ENCODE measurements at regions not wholly inside any gene's neighbourhood (a gene's known extent, or its start where the extent isn't known, plus 50 kb on each side); places are given as distances from the start of the nearest gene placed in this dataset.
A peak's percentile ranks its signal among the peaks of the same experiment; 100 is the strongest.
"Not testable (repeated sequence)": the region's sequence is repeated elsewhere in the genome, so short reads cannot be mapped to it uniquely, and the experiment has no call there.

DNA sequence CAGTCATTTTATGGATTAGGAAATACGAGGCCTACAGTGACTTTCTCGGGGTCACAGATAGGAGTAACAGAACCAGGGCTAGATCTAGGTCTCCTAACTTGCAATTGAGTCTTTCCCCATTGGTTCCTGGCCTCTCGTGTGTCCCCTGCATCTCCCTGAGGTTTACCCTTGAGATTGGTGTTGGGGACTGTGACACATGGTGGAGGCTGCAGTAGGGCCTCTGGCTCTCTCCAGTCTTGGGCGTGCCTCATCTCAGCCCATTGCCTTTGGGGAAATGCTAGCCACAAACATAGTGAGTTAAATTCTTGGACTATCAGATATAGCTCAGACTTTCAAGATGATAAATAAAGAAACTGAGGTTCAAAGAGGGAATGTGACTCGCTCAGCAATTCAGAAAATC lies 212.1 kb downstream of the KCNRG start:
- DNase-seq (ENCODE audit: low read depth) = peak; percentile 52

DNA sequence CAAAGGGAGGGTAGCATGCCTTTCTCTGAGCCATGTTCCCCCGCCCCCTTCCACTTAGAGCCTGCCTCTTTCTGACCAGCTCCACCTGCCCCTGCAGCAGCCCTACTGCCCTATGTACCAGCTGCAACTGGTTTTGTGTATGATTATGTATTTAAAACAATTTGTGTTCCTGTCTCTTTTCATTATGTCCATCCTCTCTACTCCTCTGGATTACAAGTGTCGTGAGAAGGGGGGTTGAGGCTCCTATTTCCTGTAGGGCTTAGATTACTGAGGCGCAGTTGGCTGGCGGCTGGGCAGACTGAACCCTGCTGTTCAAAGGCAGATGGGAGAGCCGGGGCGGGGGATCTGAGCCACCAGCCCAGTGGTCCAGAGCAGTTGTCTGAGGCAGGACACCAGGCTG lies 213.3 kb downstream of the KCNRG start:
- peak; percentile 18 for DNase-seq (ENCODE audit: low read depth)

DNA sequence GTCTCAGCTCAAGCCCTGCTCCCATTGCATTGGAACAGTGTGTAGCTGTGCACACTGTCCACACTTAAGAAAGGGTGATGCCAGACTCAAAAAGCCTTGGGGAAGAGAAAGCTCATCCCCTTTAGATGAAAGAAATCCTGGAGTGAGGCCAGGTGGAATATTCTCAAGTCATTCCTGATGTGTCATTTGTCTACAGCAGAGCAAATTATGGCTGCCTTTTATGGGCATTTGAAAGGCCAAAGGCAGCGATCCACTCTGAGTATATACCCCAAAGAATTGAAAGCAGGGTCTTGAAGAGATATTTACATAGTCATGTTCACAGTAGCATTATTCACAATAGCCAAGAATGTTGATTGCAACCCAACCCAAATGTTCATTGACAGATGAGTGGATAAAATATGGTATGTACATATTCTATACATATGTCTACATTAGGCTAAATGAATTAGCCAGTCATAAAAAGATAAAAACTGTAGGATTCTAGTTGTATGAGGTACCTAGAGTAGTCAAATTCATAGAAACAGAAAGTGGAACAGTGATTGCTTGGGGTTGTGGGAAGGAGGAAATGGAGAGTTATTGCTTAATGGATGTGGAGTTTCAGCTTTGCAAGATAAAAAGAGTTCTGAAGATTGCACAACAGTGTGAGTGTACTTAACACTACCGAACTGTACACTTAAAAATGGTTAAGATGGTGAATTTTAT lies 214.9 kb downstream of the KCNRG start:
- peak; percentile 20 for DNase-seq (ENCODE audit: low read depth)

DNA sequence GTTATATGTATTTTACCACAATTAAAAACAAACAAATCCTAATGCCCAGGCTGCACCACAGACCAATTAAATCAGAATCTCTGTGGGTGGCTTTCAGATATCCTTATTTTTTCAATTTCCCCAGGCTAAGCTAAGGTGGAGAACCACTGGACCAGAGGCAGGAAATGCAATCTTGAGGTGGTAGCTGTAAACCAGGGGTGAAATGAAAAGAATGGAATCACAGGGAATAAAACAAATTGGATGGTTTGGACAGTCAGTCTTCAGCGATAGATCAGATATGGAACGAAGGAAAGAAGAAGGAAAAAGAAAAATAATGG lies 215.4 kb downstream of the KCNRG start:
- no peak for DNase-seq (ENCODE audit: low read depth)

DNA sequence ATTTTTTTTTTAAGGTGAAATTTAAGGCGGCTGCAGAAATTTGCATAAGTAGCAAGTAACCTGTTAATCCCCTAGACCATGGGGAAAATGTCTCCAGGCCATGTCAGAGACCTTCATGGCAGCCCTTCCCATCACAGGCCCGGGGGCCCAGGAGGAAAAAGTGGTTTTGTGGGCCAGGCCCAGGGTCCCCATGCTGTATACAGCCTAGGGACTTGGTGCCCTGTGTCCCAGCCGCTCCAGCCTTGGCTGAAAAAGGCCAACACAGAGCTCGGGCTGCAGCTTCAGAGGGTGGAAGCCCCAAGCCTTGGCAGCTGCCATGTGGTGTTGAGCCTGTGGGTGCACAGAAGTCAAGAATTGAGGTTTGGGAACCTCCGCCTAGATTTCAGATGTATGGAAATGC lies 218.3 kb downstream of the KCNRG start:
- DNase-seq (ENCODE audit: low read depth) = not testable (repeated sequence)

DNA sequence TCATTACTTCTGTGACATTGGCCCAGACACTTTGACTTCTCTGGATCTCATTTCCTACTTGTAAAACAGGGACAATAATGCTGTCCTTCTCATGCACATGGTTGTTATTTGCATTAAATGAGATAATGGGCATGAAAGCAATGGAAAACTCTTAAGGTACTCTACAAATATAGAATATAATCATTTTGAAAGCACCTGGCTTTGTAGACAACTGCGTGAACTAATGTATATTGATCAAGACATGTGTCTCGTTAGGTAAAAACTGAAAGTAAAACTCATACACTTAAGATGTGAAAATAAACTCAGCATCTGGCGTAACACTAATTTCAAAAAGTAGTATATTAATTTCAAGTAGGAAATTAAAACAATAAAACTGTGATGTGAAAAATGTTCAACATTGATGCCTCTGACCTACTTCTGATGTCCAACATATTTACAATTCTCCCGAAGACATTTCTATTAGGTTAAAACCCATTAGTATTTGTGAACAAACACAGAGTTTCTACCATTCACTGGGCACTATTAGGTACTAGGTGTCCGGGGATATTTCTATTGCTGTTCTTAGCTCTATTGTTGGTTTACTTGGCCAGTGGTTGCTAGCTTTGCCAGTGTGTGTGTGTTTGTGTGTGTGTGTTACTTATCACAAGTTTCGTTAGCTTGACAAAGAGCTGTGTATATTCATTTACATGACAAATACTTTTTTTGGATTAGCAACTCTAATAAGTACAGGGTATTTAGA lies 220.5 kb downstream of the KCNRG start:
- no peak for DNase-seq (ENCODE audit: low read depth)

DNA sequence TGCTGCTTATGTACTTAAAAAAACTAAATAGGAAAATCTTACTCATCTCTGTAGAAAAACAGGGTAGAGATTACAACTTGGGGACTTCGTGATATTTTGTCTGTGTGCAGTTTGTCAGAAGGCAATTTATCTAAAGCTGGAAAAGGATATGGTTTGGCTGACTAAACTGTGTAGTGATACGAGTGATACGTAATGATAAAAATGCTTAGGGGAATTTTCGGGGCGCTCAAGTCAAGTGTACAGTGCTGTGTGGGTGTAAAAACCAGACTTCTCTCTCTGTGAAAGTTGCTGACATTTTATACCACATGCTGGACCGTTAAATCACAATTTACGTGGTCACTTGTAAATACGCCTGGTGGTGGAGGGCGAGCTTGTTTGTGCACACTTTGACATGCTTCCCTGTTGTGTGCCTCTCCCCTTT lies 221.7 kb downstream of the KCNRG start:
- no peak for DNase-seq (ENCODE audit: low read depth)

DNA sequence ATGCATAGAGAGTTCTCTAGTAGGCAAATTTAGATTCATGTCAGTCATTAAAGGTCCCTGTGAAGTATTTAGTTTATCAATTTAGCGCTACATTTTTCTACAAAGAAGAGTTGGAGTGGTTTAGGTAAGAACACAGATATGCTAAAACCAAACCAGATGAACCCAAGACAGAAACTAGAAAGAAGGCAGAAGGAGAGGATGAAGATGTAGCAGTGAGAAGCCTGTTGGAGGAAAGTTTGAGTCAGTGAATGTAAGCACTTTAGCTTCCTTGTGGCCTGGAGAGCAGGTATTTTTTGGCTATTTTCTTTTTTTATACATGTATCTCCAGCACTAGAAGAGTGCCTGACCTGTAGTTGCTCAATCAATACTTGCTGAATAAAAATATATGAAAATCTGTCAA lies 223.7 kb downstream of the KCNRG start:
- DNase-seq (ENCODE audit: low read depth) = no peak

DNA sequence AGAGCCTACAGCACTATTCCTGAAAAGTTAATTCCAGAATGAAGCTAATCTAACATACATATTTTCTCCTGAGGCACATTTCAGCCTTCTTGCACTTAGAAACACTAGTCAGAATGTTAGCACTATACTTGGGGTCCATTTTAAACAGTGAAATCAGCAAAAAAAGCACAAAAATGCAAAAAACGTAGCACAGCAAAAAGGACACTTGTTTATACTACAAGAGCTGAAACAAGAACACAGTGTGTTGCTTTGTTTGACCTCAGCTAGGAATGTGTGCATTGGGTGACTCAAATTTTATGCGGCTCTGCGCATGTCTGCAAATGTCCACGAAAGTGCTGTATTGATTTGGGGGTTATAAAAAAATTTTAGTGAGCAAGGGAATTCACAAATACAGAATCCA lies 226.2 kb downstream of the KCNRG start:
- DNase-seq (ENCODE audit: low read depth) = no peak

DNA sequence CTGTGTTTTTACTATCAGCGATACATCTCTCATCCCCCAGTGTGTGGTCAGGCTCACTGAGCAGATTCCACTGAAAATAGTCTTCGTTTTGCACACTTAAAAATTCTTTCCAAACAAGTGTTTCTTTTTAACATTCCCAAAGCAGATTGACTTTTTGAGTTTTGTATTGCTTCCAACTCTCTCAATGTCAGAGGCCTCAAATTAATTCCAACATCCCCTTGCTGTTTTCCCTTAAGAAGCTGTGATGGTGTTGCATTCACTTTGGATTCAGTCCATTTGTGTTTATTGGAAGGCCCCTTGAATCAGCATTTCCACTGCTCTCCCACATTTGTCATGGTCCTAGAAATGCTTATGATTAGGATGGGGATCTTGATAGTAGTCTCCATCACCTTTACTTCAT lies 228.7 kb downstream of the KCNRG start:
- no peak for DNase-seq (ENCODE audit: low read depth)

DNA sequence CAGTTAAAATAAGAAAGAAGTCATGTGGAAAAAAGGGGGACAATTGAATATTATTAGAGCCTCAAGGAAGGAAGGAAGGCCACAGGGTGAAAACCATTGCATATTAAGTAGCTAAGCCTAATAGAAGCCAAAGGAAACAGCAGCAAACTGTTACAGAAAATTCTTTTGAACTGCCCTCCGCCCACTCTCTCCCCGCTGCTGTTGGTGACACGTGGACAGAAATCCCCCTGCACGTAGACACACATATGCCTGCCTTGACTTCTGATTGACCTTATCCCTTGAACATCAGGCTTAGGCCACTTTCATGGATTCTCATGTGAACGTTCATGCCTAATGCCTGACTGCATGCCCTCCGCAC lies 229.1 kb downstream of the KCNRG start:
- no peak for DNase-seq (ENCODE audit: low read depth)

DNA sequence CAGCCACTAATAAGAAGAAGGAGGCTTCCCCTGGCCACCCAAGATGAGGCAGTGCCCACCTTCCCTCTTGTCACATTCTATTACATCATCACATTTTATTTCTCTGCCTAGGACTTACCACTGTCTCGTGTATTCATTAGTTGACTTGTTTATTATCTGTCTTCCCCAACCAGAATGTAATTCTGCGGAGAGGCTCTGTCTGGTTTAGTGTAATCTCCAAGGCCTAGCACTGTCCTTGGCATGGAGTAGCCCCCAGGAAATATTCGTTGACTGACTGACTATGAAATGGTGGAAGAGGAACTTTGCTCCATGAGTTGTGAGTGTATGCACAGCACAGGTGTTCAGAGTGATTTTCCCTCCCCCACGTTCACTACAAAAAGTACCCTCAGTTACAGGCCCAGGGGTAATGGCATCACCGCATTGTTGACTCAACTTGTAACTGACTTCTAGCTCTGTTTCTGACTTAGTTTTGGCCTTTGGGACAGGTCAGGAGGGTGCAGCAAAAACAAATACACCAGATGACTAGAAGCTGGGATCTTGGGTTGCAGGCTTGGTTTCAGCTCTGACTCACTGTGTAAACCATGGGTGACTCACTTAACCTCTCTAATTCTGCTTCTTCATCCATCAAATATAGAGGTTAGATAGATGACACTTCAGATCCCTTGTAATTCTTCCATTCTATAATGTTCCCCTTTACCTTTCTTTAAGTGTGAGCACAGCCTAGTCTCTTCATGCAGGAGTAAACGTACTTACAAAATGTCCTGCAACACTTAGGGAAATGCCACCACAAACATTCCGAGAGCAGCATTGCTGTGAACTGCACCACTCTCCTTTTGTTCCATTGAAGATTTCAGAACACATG lies 229.7 kb downstream of the KCNRG start:
- DNase-seq (ENCODE audit: low read depth) = peak; percentile 88

DNA sequence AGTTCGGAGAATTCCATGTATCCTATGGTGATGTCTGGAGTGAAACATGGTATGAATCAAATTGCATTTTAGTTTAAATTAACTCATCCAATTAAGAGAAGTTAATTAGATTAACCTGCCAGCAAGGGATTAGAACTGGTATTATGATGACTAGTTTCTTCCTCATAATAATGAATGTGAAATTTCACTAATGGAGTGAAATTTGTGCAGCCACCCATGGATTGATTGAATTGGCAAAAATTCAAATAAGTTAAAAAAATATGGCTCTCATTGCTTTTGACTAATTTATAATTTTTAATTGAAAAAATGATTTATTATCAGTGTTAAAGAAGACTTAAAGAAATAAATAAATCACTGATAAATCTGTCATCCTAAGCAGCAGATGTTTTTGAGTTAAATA lies 232.0 kb downstream of the KCNRG start:
- no peak for DNase-seq (ENCODE audit: low read depth)

DNA sequence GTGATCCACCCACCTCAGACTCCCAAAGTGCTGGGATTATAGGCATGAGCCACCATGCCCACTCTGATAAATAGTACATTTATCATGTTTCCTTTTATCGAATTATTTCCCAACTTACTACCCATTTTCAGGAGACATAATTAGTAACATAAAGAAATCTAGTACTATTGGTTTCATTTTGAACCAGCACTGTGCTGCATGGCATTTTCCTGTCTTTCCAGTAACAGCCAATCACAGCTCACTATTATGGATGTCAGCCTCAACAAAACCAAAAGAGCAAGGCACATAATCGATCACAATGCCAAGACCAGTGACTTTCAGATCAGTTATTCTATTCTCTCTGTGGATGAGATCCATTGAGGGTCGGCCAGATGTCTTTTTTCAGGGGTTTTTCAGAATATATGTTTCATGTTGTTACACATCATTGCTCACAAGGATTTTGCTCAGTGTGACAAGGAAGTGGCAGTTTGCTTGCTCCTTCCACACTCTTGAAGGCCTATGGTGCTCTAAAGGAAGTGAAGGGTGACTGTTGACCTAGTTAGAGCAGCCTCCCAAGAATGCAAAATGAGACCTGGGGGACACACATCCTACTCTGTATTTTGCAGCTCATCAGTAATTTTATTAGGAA lies 233.4 kb downstream of the KCNRG start:
- DNase-seq (ENCODE audit: low read depth) = no peak

DNA sequence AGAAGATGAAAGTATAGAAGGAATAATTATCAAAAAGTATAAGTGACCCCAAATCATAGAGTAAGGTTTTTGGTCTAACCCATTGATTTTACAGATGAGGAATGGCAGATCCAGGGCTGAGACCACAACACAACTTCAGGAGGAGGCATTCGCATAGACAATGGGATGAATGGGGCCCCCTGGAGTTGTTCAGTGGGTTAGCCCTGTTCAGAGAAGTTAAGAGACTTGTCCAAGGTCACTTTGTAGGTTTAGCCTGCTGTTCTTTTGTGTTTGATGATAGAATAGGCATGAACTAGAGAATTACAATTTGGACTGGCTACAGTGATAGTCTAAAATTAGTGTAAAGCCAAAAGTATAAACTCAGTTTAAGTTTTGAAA lies 233.9 kb downstream of the KCNRG start:
- no peak for DNase-seq (ENCODE audit: low read depth)

DNA sequence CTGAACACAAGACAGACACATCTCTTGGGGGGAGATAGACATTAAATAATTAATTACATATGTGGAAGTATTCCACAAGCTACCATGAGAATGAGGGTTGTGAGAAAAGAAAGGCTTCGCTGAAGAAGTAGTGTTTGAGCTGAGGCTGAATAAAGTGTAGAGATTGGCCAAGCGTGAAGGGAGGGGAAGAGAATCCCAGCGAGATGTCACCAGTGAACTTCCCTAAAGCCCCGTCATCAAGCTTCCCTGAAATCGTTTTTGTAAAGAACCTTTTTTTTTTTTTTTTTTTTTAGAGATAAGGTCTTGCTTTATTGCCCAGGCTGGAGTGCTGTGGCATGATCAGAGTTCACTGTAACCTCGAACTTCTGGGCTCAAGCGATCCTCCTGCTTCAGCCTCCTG lies 235.2 kb downstream of the KCNRG start:
- no peak for DNase-seq (ENCODE audit: low read depth)

DNA sequence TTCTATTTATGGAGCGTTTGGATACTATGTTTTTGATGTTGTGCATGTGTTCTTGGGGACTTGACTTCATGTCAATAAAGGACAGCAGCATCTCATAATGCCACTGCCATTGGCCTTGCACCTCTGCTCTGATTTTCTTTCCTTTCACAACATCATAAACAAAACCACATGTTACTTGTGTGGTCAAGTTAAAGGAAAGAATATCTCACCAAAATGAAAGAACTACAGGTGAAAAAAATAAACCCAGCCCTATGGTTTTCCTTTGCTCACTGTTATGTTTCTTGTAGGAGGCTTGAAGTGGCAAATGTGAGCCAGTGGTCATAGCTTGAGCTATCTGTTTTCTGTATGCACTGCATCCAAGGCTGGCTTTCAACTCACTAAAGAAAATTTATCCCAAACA lies 240.4 kb downstream of the KCNRG start:
- DNase-seq (ENCODE audit: low read depth) = no peak

DNA sequence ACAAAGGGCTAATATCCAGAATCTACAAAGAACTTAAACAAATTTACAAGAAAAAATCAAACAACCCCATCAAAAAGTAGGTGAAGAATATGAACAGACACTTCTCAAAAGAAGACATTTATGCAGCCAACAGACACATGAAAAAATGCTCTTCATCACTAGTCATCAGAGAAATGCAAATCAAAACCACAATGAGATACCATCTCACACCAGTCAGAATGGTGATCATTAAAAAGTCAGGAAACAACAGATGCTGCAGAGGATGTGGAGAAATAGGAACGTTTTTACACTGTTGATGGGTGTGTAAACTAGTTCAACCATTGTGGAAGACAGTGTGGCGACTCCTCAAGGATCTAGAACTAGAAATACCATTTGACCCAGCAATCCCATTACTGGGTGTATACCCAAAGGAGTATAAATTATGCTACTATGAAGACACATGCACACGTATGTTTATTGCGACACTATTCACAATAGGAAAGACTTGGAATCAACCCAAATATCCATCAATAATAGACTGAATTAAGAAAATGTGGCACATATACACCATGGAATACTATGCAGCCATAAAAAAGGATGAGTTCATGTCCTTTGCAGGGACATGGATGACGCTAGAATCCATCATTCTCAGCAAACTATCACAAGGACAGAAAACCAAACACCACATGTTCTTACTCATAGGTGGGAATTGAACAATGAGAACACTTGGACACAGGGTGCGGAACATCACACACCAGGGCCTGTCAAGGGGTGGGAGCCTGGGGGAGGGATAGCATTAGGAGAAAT lies 241.5 kb downstream of the KCNRG start:
- DNase-seq (ENCODE audit: low read depth) = not testable (repeated sequence)

DNA sequence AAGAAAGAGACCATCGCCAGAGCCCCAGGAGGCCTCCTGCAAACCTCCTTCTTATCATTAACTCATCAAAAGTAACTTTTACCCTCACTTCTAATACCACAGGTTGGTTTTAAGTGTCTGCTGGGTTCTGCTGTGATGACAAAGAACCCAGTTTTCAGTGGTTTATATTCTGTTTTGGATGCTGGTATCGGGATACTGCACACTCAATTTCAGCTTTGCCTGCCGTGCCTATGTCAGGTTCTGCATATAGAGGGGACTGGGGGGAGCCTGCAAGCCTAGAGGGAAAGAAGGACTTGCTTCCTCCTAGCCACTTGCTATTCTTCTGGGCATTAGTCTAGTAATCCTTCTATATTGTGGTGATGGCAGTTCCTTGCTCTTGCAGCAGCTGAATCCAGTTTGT lies 242.4 kb downstream of the KCNRG start:
- no peak for DNase-seq (ENCODE audit: low read depth)

DNA sequence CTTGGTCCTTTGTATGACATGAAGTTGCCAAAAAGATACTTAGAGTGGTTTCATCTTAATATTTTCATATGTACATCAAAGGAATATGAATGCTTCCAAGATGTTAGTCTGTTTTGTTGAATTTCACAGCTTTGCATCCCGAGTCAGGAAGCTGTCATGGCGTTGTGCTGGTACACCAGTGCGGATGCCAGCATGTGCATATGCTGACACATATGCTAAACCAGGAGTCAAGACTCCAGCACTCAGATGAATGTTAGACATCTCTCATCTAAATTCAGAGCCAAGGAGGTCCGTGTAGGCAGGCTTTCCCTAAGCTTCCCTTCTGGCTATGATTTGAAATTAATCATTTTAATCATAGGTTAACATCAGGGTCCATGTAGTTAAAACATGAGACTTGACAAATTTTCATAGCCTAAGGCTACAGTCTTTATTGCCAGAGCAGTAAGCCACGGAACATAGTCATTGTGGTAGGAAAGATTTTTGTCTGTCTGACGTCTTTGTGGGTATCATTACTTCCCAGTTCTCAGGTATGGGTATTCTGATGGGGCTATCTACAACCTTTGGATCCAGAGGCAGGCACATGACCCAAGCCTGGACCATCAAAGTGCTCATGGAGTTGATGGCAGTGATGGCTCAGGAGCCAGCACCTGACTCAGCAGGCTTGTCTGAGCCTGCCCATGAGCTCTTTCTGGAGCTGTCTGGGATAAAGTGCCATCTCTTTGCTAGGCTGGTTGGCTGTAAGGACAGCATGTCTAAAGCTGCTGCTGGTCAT lies 246.1 kb downstream of the KCNRG start:
- no peak for DNase-seq (ENCODE audit: low read depth)

All from myocyte (in vitro differentiated cells).